ENCODE measurements at regions not wholly inside any gene's neighbourhood (a gene's known extent, or its start where the extent isn't known, plus 50 kb on each side); places are given as distances from the start of the nearest gene placed in this dataset.

- no peak for TF ChIP-seq CTCF (IDR thresholded peaks at IDR 0.05; ENCODE audit: extremely low read depth, missing control alignments)
- no peak for DNase-seq (ENCODE audit: low spot score)
Measured at GRCh38 chr15:62474021-62474770, 309.1 kb upstream of the C2CD4B start.

GRCh38 chr15:62474771-62475124 lies 309.7 kb upstream of the C2CD4B start:
- no peak for DNase-seq (ENCODE audit: low spot score)
- TF ChIP-seq CTCF (IDR thresholded peaks at IDR 0.05; ENCODE audit: extremely low read depth, missing control alignments), result no peak

GRCh38 chr15:62475591-62475990 lies 310.5 kb upstream of the C2CD4B start:
- no peak for TF ChIP-seq CTCF (IDR thresholded peaks at IDR 0.05; ENCODE audit: extremely low read depth, missing control alignments)
- DNase-seq (ENCODE audit: low spot score), result no peak

- TF ChIP-seq CTCF (IDR thresholded peaks at IDR 0.05; ENCODE audit: extremely low read depth, missing control alignments), result no peak
- no peak for DNase-seq (ENCODE audit: low spot score)
Measured at GRCh38 chr15:62476163-62476562, 311.1 kb upstream of the C2CD4B start.

GRCh38 chr15:62477929-62478328 lies 312.8 kb upstream of the C2CD4B start:
- no peak for TF ChIP-seq CTCF (IDR thresholded peaks at IDR 0.05; ENCODE audit: extremely low read depth, missing control alignments)
- no peak for DNase-seq (ENCODE audit: low spot score)

- DNase-seq (ENCODE audit: low spot score), result peak; percentile 67
- peak; percentile 22 for TF ChIP-seq CTCF (IDR thresholded peaks at IDR 0.05; ENCODE audit: extremely low read depth, missing control alignments)
Measured at GRCh38 chr15:62482785-62483429, 317.8 kb upstream of the C2CD4B start.

DNA sequence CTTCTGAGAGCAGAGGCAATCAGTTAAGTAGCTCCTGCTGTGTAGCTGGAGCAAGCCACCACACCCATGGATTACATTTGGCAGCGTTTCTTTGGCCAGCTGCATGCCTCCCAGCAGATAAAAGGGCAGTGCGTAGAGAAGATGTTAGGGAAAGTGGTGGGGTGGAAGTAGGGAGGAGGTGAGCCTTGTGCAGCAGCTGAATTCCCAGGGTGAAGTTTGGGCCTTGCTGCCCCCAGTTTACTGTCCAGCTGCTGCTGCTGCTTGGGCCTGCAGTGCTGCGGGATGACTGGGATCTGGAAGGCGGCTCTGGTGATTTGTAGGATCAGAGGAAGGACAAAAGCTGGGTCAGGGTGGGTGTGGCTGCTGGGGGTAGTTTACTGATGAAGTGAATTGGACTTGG lies 318.7 kb upstream of the C2CD4B start:
- TF ChIP-seq CTCF (IDR thresholded peaks at IDR 0.05; ENCODE audit: extremely low read depth, missing control alignments), result no peak
- DNase-seq (ENCODE audit: low spot score), result no peak
